ENCODE measurements at regions not wholly inside any gene's neighbourhood (a gene's known extent, or its start where the extent isn't known, plus 50 kb on each side); places are given as distances from the start of the nearest gene placed in this dataset.

DNA sequence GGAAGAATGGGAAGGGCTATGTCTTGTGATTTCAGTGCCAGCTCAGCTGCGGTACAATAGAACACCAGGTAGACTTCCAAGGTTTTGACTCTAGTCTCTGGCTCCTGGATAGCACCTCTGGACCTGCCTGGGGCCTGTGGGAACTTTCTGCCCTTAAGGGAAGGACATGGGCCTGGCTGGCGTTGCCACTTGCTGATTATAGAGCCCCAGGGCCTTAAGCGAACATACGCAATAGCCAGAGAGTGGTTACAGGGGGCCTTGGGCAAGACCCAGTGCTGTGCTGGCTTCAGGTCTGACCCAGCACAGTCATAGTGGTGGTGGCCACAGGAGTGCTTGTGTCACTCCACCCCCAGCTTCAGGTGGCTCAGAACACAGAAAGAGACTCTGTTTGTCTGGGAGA lies 131.1 kb upstream of the COL21A1 start:
- no peak for DNase-seq (ENCODE audit: low read depth)
- no peak overlapping the region for H3K4me3 ChIP-seq (ENCODE audit: low read length)
- TF ChIP-seq, protein P1, sequence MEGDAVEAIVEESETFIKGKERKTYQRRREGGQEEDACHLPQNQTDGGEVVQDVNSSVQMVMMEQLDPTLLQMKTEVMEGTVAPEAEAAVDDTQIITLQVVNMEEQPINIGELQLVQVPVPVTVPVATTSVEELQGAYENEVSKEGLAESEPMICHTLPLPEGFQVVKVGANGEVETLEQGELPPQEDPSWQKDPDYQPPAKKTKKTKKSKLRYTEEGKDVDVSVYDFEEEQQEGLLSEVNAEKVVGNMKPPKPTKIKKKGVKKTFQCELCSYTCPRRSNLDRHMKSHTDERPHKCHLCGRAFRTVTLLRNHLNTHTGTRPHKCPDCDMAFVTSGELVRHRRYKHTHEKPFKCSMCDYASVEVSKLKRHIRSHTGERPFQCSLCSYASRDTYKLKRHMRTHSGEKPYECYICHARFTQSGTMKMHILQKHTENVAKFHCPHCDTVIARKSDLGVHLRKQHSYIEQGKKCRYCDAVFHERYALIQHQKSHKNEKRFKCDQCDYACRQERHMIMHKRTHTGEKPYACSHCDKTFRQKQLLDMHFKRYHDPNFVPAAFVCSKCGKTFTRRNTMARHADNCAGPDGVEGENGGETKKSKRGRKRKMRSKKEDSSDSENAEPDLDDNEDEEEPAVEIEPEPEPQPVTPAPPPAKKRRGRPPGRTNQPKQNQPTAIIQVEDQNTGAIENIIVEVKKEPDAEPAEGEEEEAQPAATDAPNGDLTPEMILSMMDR (conservative IDR thresholded peaks at IDR 0.05; ENCODE audit: low read length): no peak

DNA sequence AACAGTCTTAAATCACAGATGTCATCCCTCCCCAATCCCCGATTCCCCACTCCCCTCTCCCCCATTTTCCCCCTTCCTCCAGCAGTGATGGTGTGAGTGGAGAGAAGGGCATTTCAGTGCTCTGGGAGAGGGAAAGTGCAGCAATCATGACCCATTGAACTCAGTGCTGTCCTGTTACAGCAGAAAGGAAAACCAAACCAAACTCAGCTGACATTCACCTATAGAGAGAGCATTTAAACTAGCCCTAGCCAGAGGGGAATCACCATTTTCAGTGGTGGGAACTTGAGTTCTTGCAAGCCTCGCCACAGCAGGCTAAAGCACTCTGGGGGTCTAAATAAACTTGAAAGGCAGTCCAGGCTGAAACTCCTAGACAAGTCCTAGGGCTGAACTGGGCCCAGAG lies 129.9 kb upstream of the COL21A1 start:
- TF ChIP-seq, protein P1 (conservative IDR thresholded peaks at IDR 0.05; ENCODE audit: low read length): no peak
- no peak overlapping the region for H3K4me3 ChIP-seq (ENCODE audit: low read length)
- DNase-seq (ENCODE audit: low read depth): no peak

DNA sequence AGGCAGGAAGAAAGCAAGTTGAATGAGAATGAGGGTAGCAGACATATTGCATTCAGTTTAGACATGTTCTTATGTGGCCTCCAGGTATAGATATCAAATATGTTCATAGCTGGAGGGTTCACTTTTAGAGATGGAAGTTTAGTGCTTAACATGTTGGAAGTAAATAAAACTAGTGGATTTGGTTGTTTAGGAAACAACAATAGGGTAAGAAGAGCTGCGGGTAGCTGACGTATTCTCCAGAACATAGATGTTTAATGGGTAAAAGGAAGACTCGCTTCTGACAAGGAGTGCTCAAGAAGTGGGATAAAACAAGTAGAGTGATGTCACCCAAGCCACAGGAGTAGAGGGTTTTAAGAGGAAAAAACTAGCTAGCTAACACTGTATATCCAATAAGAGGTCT lies 128.4 kb upstream of the COL21A1 start:
- no peak overlapping the region for H3K4me3 ChIP-seq (ENCODE audit: low read length)
- TF ChIP-seq, protein P1 (conservative IDR thresholded peaks at IDR 0.05; ENCODE audit: low read length): no peak
- no peak for DNase-seq (ENCODE audit: low read depth)

DNA sequence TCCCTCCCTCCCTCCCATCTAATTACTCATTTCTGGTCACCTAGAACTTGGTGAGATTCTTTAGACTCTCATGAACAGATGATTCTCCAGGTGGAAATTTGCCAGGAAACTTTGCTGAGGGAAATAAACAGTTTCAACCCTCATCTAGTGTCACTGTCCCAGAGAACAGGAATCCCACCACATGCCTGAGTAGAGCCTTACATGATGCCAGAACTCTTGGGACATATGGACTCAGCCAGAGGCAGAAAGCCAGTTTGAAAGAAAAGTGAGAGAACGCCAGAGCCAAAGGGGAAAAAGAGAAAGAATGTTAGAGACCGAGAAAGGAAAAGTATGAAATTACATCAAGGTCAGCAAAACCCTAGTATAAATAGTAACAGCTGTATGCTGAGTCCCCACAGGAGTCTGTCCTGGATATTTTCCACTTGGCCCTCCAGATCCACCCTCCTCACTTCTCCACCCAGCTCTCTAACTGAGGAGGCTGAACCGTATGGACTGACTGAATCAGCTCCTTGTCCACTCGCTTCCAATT lies 127.5 kb upstream of the COL21A1 start:
- H3K4me3 ChIP-seq (ENCODE audit: low read length): peak overlapping the region; percentile 39
- peak; percentile 87 for DNase-seq (ENCODE audit: low read depth)
- TF ChIP-seq, protein P1 (conservative IDR thresholded peaks at IDR 0.05; ENCODE audit: low read length): no peak

DNA sequence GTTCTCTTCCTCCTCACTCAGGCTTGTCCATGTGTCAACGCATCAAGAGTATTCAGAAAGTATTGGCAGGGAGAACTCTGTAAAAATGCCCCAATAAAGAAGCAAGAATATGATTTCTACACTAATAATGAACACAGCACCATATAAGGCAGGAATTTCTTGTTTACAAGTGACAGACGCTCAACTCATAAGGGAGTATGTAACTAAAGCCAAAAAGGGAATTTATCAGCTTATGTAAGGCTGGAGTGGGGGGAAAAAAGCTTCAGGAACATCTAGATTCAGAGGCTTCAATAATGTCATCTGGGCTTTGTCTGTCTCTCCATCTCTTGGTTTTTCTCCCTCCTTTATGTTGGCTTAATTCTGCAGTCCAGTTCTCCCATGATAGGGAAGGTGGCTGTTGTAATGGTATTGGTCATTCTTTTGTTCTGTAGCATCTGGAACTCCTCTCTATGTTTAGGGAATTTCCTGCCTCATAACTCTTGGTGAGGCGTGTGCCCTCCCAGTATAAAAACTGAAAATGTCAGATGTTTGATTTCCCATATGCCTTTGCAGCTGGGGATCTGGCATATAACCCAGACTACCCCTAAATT lies 125.1 kb upstream of the COL21A1 start:
- DNase-seq (ENCODE audit: low read depth): peak; percentile 29
- TF ChIP-seq, protein P1 (conservative IDR thresholded peaks at IDR 0.05; ENCODE audit: low read length): no peak
- no peak overlapping the region for H3K4me3 ChIP-seq (ENCODE audit: low read length)

DNA sequence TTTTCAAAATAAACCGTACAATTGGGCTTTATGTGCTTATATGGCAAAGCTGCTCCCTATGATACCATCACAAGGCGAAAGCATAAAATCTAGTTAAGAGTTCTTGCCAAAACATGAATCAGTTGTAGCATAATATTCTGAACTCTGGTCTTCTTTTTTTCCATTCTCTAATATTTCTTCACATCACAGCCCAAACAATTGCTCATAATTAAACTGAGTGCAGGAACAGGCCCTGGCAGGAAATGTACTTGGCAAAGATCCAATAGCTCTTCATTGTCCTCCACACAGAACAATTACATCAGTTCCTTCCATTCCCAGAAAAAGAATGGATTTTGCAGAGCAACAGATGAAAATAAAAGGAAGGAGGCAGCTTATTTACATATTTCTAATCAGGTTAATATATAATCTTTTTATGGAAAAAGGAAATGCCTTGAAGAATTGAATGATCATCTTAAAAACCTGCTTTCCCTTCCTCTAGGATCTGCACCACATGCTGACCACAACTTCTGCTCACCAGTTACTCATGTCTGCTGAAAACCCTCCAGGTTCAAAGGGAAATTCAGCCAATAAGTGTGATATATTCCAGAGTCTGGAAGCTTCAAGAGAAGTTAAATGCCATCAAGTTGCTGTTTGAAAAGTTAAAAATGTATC lies 123.3 kb upstream of the COL21A1 start:
- peak; percentile 90 for DNase-seq (ENCODE audit: low read depth)
- TF ChIP-seq, protein P1 (conservative IDR thresholded peaks at IDR 0.05; ENCODE audit: low read length): no peak
- H3K4me3 ChIP-seq (ENCODE audit: low read length): no peak overlapping the region

DNA sequence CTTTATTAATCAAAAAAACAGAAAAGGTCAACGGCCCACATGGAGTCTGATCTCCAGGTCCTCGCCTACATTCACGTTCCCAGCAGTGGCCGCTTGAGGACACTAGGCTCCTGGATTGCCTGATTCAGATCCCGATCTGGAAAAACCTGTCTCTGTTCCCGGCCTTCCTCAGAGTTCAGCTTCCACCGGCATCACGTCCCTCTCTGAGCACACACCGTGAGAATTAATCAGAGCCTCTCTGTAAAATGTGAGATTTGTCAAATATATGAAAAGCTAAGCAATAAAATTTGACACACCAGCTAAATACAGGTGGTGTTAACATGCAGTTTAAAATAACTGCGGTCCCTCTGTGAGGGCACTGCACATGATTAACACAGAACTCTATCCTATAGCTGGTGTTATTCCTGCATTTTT lies 122.8 kb upstream of the COL21A1 start:
- DNase-seq (ENCODE audit: low read depth): peak; percentile 66
- TF ChIP-seq, protein P1 (conservative IDR thresholded peaks at IDR 0.05; ENCODE audit: low read length): peak; percentile 80
- H3K4me3 ChIP-seq (ENCODE audit: low read length): 0 out of 2 replicates have a peak overlapping the region, but pooled peaks have one; percentile 2
